CD4-positive, alpha-beta T cell (primary cell): ENCODE measurements at regions not wholly inside any gene's neighbourhood (a gene's known extent, or its start where the extent isn't known, plus 50 kb on each side); places are given as distances from the start of the nearest gene placed in this dataset.

ENCODE experiments used
- ATAC-seq: fragments of 200-7000 bp; cut with Tn5 transposase; one replicate; pipeline ENCODE4 v1.10.0; 2022; ENCODE audit warnings: mild to moderate bottlenecking; ENCODE audit not compliant: poor library complexity
- CTCF ChIA-PET: fragments of 350-600 bp; sonication (Branson Sonifier 250); formaldehyde crosslinking; loops from one replicate; lab custom pipeline; 2021; ENCODE audit warnings: antibody characterized with exemption, inconsistent platforms; lab: Charles Lee
- POLR2A ChIA-PET: fragments of 350-600 bp; sonication (Branson Sonifier 250); formaldehyde crosslinking; loops from one replicate; lab custom pipeline; 2021; ENCODE audit warnings: antibody characterized with exemption, inconsistent platforms; lab: Charles Lee
- DNase-seq, 14 experiments: peaks; one replicate each; pipeline ENCODE4 v3.0.0-alpha.2; 2013 to 2020; ENCODE audit warnings: mixed read lengths in 2 of 14
- H3K27ac ChIP-seq, 2 donors: one replicate each; pipeline versions ENCODE4 v1.5.1 to v1.7.0; 2013; ENCODE audit warnings: low read length in 2 of 2, low read depth in 1 of 2, mild to moderate bottlenecking in 1 of 2
- H3K27me3 ChIP-seq, 2 experiments: 1 replicate in 1 of 2; 2 replicates in 1 of 2; pipeline versions ENCODE4 v1.6.1 to v1.7.0; 2013; ENCODE audit warnings: low read length in 2 of 2, control low read depth in 1 of 2, mild to moderate bottlenecking in 1 of 2, moderate library complexity in 1 of 2; ENCODE audit not compliant: insufficient read depth in 2 of 2, control insufficient read depth in 1 of 2
- H3K36me3 ChIP-seq: one replicate; pipeline ENCODE4 v1.6.1; 2013; ENCODE audit warnings: low read length, control low read depth; ENCODE audit not compliant: insufficient read depth
- H3K4me1 ChIP-seq: one replicate; pipeline ENCODE4 v1.6.1; 2013; ENCODE audit warnings: low read length, control low read depth; ENCODE audit not compliant: insufficient read depth
- H3K4me3 ChIP-seq: one replicate; pipeline ENCODE4 v1.5.1; 2013; ENCODE audit warnings: mild to moderate bottlenecking, low read length, moderate library complexity
- H3K9me3 ChIP-seq, 2 experiments: 1 replicate in 1 of 2; 2 replicates in 1 of 2; pipeline versions ENCODE4 v1.6.1 to v1.7.0; 2013; ENCODE audit warnings: low read length in 2 of 2, mild to moderate bottlenecking in 2 of 2, control low read depth in 1 of 2, moderate library complexity in 1 of 2; ENCODE audit not compliant: control insufficient read depth in 1 of 2, insufficient read depth in 1 of 2
- H3K27ac Mint-ChIP-seq: one replicate; pipeline ENCODE4 v1.8.0; 2020; ENCODE audit warnings: mixed read lengths
- H3K27me3 Mint-ChIP-seq: one replicate; pipeline ENCODE4 v1.8.0; 2021; ENCODE audit warnings: mixed read lengths
- H3K36me3 Mint-ChIP-seq: one replicate; pipeline ENCODE4 v1.8.0; 2021; ENCODE audit warnings: low read depth, mixed read lengths
- H3K4me1 Mint-ChIP-seq: one replicate; pipeline ENCODE4 v1.8.0; 2021; ENCODE audit warnings: low read depth, mixed read lengths
- H3K4me3 Mint-ChIP-seq: one replicate; pipeline ENCODE4 v1.8.0; 2020; ENCODE audit warnings: mild to moderate bottlenecking, mixed read lengths
- H3K9me3 Mint-ChIP-seq: one replicate; pipeline ENCODE4 v1.8.0; 2020; ENCODE audit warnings: mixed read lengths
- CTCF ChIP-seq: fragments of 200-600 bp; IDR thresholded peaks from one replicate; pipeline ENCODE4 v1.8.0; 2022; ENCODE audit warnings: antibody characterized with exemption, mild to moderate bottlenecking
- intact Hi-C, 2 experiments: fragments of 100-400 bp; cut with DNase I in 1 of 2; cut with micrococcal nuclease in 1 of 2; formaldehyde crosslinking; loops; one replicate each; pipeline versions ENCODE4 v1.15.1 to v1.9.0; 2023 to 2025; cut with DNase I, micrococcal nuclease

- ChIA-PET CTCF (no interaction called here), POLR2A (no interaction called here)
- Mint-ChIP-seq H3K27ac (no peak overlapping the region), H3K27me3 (no peaks in the 10 kb centered on the region), H3K4me3 (no peak overlapping the region), H3K36me3 (no peaks in the 10 kb centered on the region), H3K4me1 (no peaks in the 10 kb centered on the region), H3K9me3 (peaks cover 4% of the 10 kb centered on the region)
- no peak for ATAC-seq
- Histone ChIP-seq H3K4me3 (no peak overlapping the region), H3K36me3 (no peaks in the 10 kb centered on the region), H3K9me3 (no peaks in the 10 kb centered on the region), H3K4me1 (no peaks in the 10 kb centered on the region), H3K27ac (no peak overlapping the region), H3K27me3 (no peaks in the 10 kb centered on the region)
- no peak for TF ChIP-seq CTCF
- no peak for DNase-seq
- intact Hi-C loops = no loop called here
These were observed 606.7 kb downstream of the PDCD6IP start for GRCh38 chr3:34405159-34405558.

- intact Hi-C loops = no loop called here
- peaks cover 4% of the 10 kb centered on the region for H3K9me3 Mint-ChIP-seq
- CTCF ChIA-PET = no interaction called here
- no peak overlapping the region for H3K4me3 Mint-ChIP-seq
- H3K4me3 ChIP-seq = no peak overlapping the region
- no peaks in the 10 kb centered on the region for H3K4me1 Mint-ChIP-seq
- no peaks in the 10 kb centered on the region for H3K36me3 ChIP-seq
- DNase-seq (no peak), ATAC-seq (no peak)
- H3K36me3 Mint-ChIP-seq = no peaks in the 10 kb centered on the region
- no peak for TF ChIP-seq CTCF
- no peaks in the 10 kb centered on the region for H3K27me3 ChIP-seq
- no peaks in the 10 kb centered on the region for H3K9me3 ChIP-seq
- H3K27me3 Mint-ChIP-seq = no peaks in the 10 kb centered on the region
- no peak overlapping the region for H3K27ac Mint-ChIP-seq
- no peak overlapping the region for H3K27ac ChIP-seq
- POLR2A ChIA-PET = no interaction called here
- H3K4me1 ChIP-seq = no peaks in the 10 kb centered on the region
These were observed 608.9 kb downstream of the PDCD6IP start for GRCh38 chr3:34407281-34407680.

GRCh38 chr3:34408088-34408487, 609.7 kb downstream of the PDCD6IP start:
- intact Hi-C loops = no loop called here
- no peaks in the 10 kb centered on the region for H3K36me3 Mint-ChIP-seq
- DNase-seq (no peak), ATAC-seq (no peak)
- Histone ChIP-seq H3K4me1 (no peaks in the 10 kb centered on the region), H3K27me3 (no peaks in the 10 kb centered on the region), H3K27ac (no peak overlapping the region), H3K4me3 (no peak overlapping the region), H3K9me3 (no peaks in the 10 kb centered on the region), H3K36me3 (no peaks in the 10 kb centered on the region)
- no peaks in the 10 kb centered on the region for H3K4me1 Mint-ChIP-seq
- ChIA-PET CTCF (no interaction called here), POLR2A (no interaction called here)
- H3K27me3 Mint-ChIP-seq = no peaks in the 10 kb centered on the region
- TF ChIP-seq CTCF = no peak
- H3K9me3 Mint-ChIP-seq = peaks cover 4% of the 10 kb centered on the region
- H3K27ac Mint-ChIP-seq = no peak overlapping the region
- H3K4me3 Mint-ChIP-seq = no peak overlapping the region
